ENCODE measurements at regions not wholly inside any gene's neighbourhood (a gene's known extent, or its start where the extent isn't known, plus 50 kb on each side); places are given as distances from the start of the nearest gene placed in this dataset.
"Not testable (repeated sequence)": the region's sequence is repeated elsewhere in the genome, so short reads cannot be mapped to it uniquely, and the experiment has no call there.

- Histone ChIP-seq H3K4me3 (no peak overlapping the region), H3K36me3 (no peaks in the 10 kb centered on the region), H3K9me3 (peaks cover 0 to 6% (median 0%) of the 10 kb centered on the region in 12 donors), H3K27me3 (no peaks in the 10 kb centered on the region), H3K27ac (no peak overlapping the region), H3K4me1 (no peaks in the 10 kb centered on the region)
- intact Hi-C loops (cut with DNase I): no loop called here
- TF ChIP-seq POLR2A (IDR thresholded peaks at IDR 0.05) (no peak), CTCF (IDR thresholded peaks at IDR 0.05) (no peak)
- ATAC-seq: no peak
- 40 to 55% (median 43%) methylated on average over 2 of the region's 2 CpGs for WGBS, 4 donors
- DNase-seq: no peak
These were observed 89.0 kb upstream of the DIO2 start for GRCh38 chr14:80300351-80300750.

- no peaks in the 10 kb centered on the region for H3K4me1 ChIP-seq
- H3K4me3 ChIP-seq: no peak overlapping the region
- TF ChIP-seq POLR2A (IDR thresholded peaks at IDR 0.05) (no peak), CTCF (IDR thresholded peaks at IDR 0.05) (no peak)
- H3K9me3 ChIP-seq: peaks cover 0 to 6% (median 0%) of the 10 kb centered on the region in 12 donors
- 53 to 72% (median 64%) methylated on average over 8 of the region's 8 CpGs for WGBS, 4 donors
- DNase-seq (no peak), ATAC-seq (no peak)
- intact Hi-C loops (cut with DNase I): no loop called here
- H3K27me3 ChIP-seq: no peaks in the 10 kb centered on the region
- no peaks in the 10 kb centered on the region for H3K36me3 ChIP-seq
- no peak overlapping the region for H3K27ac ChIP-seq
These were observed 87.2 kb upstream of the DIO2 start for GRCh38 chr14:80298491-80299017.

GRCh38 chr14:80291101-80291500 is 79.8 kb upstream of the DIO2 start:
- 73 to 82% (median 78%) methylated on average over 1 of the region's 1 CpG for WGBS, 4 donors
- DNase-seq (no peak), ATAC-seq (no peak)
- H3K9me3 ChIP-seq: peaks cover 0 to 13% (median 4%) of the 10 kb centered on the region in 12 donors
- intact Hi-C loops (cut with DNase I): no loop called here
- H3K4me1 ChIP-seq: no peaks in the 10 kb centered on the region
- H3K4me3 ChIP-seq: no peak overlapping the region
- peak overlapping the region in 1 of 12 donors; percentile 36 for H3K27ac ChIP-seq
- no peaks in the 10 kb centered on the region for H3K36me3 ChIP-seq
- no peaks in the 10 kb centered on the region for H3K27me3 ChIP-seq
- TF ChIP-seq POLR2A (IDR thresholded peaks at IDR 0.05) (no peak), CTCF (IDR thresholded peaks at IDR 0.05) (no peak)

- H3K27ac ChIP-seq; H3K36me3 ChIP-seq; DNase-seq; intact Hi-C loops (cut with DNase I); H3K4me1 ChIP-seq; H3K27me3 ChIP-seq; ATAC-seq; H3K4me3 ChIP-seq: not testable (repeated sequence)
- H3K9me3 ChIP-seq: peaks cover 0 to 18% (median 4%) of the 10 kb centered on the region in 12 donors
- 89 to 95% (median 93%) methylated on average over 7 to 27 of the region's 27 CpGs for WGBS, 4 donors
These were observed 75.4 kb upstream of the DIO2 start for GRCh38 chr14:80286744-80287143.
